ENCODE measurements at regions not wholly inside any gene's neighbourhood (a gene's known extent, or its start where the extent isn't known, plus 50 kb on each side); places are given as distances from the start of the nearest gene placed in this dataset.

DNA sequence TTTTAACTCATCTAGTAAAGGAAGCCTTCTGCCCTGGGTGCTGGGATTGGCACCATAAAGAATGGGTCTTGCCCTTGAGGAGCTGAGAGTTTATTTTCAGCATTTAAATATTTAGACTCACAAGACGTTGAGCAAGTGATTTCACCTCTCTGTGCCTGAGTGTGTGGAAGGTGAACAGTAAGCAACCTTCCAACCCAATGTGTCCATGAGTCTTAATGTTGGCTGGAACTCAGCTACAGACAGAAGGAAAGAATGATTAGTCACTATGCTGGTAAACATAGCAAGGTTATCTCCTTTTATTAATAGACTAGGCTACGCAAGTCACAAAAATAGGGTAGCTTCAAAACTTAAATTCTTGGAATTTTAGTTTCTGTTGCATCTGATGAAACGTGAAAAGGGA is 277.4 kb upstream of the GATB start:
- Histone ChIP-seq H3K27me3 (no peaks in the 10 kb centered on the region), H3K9me3 (no peaks in the 10 kb centered on the region), H3K4me1 (no peaks in the 10 kb centered on the region), H3K36me3 (no peaks in the 10 kb centered on the region), H3K27ac (peak overlapping the region in 1 of 4 donors; percentile 49), H3K4me3 (no peak overlapping the region)
- no peak for TF ChIP-seq POLR2A (IDR thresholded peaks at IDR 0.05)
- TF ChIP-seq, protein P1, sequence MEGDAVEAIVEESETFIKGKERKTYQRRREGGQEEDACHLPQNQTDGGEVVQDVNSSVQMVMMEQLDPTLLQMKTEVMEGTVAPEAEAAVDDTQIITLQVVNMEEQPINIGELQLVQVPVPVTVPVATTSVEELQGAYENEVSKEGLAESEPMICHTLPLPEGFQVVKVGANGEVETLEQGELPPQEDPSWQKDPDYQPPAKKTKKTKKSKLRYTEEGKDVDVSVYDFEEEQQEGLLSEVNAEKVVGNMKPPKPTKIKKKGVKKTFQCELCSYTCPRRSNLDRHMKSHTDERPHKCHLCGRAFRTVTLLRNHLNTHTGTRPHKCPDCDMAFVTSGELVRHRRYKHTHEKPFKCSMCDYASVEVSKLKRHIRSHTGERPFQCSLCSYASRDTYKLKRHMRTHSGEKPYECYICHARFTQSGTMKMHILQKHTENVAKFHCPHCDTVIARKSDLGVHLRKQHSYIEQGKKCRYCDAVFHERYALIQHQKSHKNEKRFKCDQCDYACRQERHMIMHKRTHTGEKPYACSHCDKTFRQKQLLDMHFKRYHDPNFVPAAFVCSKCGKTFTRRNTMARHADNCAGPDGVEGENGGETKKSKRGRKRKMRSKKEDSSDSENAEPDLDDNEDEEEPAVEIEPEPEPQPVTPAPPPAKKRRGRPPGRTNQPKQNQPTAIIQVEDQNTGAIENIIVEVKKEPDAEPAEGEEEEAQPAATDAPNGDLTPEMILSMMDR (IDR thresholded peaks at IDR 0.05) = no peak
- WGBS, 2 donors = 68 to 75% methylated on average over 3 of the region's 3 CpGs
- intact Hi-C loops (cut with DNase I) = no loop called here
- no peak for DNase-seq

DNA sequence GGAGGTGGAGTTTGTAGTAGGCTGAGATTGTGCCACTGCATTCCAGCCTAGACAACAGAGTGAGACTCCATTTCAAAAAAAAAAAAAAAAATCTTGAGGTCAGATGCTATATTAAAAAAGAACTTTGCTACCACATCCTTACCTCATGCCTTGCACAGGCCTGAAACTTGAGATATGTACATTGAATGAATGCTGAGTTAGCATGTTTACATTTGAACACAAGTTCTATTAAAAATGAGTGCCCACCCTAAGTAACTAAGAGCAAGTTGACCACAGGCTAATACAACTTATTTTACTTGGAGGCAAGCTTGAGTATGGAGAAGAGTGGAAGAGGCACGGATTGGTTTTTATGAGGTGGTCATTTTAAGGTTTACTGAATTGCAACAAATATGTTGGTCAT is 276.6 kb upstream of the GATB start:
- TF ChIP-seq, protein P1 (IDR thresholded peaks at IDR 0.05) = no peak
- TF ChIP-seq POLR2A (IDR thresholded peaks at IDR 0.05) = no peak
- DNase-seq = no peak
- H3K36me3 ChIP-seq = no peaks in the 10 kb centered on the region
- no peak overlapping the region for H3K4me3 ChIP-seq
- H3K4me1 ChIP-seq = no peaks in the 10 kb centered on the region
- intact Hi-C loops (cut with DNase I) = no loop called here
- H3K9me3 ChIP-seq = no peaks in the 10 kb centered on the region
- no peaks in the 10 kb centered on the region for H3K27me3 ChIP-seq
- 87 to 94% methylated on average over 1 of the region's 1 CpG for WGBS, 2 donors
- no peak overlapping the region for H3K27ac ChIP-seq

DNA sequence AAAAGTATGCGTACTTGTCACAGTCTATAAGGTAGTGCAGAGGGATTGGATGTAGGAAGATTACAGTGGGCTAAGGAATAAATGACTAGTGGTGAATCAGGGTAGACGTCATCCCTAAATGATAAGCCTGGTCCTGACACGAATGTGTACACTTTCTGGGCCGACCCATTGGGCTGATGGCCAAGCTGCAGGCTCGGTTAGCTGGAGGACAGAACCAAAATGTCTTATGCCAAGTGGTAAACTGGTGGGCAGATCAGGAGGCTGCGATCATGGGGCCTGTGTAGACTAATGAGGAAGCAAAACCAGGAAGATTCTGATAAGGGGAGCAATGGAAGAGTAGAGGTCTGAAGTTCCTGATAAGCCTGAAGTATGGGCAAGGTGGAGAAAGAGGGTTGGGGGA is 272.8 kb upstream of the GATB start:
- no peaks in the 10 kb centered on the region for H3K36me3 ChIP-seq
- H3K27me3 ChIP-seq = no peaks in the 10 kb centered on the region
- H3K9me3 ChIP-seq = no peaks in the 10 kb centered on the region
- intact Hi-C loops (cut with DNase I) = no loop called here
- H3K27ac ChIP-seq = no peak overlapping the region
- TF ChIP-seq, protein P1 (IDR thresholded peaks at IDR 0.05) = no peak
- TF ChIP-seq POLR2A (IDR thresholded peaks at IDR 0.05) = no peak
- WGBS, 2 donors = 65 to 77% methylated on average over 6 of the region's 6 CpGs
- H3K4me3 ChIP-seq = no peak overlapping the region
- H3K4me1 ChIP-seq = no peaks in the 10 kb centered on the region
- no peak for DNase-seq

DNA sequence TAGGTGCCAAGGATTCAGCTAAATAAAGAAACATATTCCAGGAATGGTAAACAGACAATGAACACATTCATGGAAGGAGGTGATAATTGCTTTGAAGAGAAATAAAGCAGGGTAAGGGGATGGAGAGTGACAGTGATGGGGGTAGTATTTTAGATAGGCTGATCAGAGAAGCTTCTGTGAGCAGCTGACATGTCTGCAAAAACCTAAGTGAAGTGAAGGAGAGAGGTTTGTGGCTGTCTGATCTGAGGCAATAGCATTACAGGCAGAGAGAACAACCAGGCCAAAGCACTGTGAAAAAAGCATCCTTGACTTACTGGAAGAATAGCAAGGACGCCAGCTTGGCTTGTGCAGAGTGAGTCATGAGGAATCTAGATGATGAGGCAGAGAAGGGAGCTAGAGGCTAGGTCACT is 271.9 kb upstream of the GATB start:
- TF ChIP-seq, protein P1 (IDR thresholded peaks at IDR 0.05) = no peak
- TF ChIP-seq POLR2A (IDR thresholded peaks at IDR 0.05) = no peak
- H3K27ac ChIP-seq = peak overlapping the region in 1 of 4 donors; percentile 5
- H3K9me3 ChIP-seq = no peaks in the 10 kb centered on the region
- no peak for DNase-seq
- intact Hi-C loops (cut with DNase I) = no loop called here
- H3K27me3 ChIP-seq = no peaks in the 10 kb centered on the region
- H3K4me3 ChIP-seq = no peak overlapping the region
- no peaks in the 10 kb centered on the region for H3K4me1 ChIP-seq
- 50 to 63% methylated on average over 1 of the region's 1 CpG for WGBS, 2 donors
- H3K36me3 ChIP-seq = no peaks in the 10 kb centered on the region

DNA sequence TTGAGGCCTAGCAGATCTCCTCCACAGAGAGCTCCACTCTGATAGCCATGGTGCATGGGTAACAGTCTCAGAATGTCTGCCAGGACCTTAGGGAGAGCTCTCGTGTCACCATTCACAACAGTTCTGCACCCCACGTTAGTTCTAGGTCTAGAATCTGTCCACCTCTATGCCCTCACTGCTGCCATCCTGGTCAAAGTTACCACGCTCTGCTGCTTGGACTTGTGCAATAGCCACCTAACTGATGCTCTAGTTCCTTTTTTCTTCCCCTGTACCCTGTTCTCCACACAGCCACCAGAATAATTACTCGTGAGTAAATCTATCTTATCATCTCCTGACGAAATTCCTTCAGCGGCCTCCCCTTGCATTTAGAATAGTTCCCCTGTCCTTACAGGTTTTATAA is 268.8 kb upstream of the GATB start:
- WGBS, 2 donors = 84 to 85% methylated on average over 6 of the region's 6 CpGs
- intact Hi-C loops (cut with DNase I) = no loop called here

More for the DNA sequence above, 268.8 kb upstream of the GATB start:
- Histone ChIP-seq H3K27me3 (no peaks in the 10 kb centered on the region), H3K9me3 (no peaks in the 10 kb centered on the region), H3K36me3 (no peaks in the 10 kb centered on the region), H3K4me3 (no peak overlapping the region), H3K27ac (no peak overlapping the region), H3K4me1 (no peaks in the 10 kb centered on the region)
- TF ChIP-seq, protein P1 (IDR thresholded peaks at IDR 0.05) = no peak
- no peak for TF ChIP-seq POLR2A (IDR thresholded peaks at IDR 0.05)
- DNase-seq = no peak

Data from esophagus squamous epithelium (tissue), 5 donors.